ENCODE measurements at regions not wholly inside any gene's neighbourhood (a gene's known extent, or its start where the extent isn't known, plus 50 kb on each side); places are given as distances from the start of the nearest gene placed in this dataset.

DNA sequence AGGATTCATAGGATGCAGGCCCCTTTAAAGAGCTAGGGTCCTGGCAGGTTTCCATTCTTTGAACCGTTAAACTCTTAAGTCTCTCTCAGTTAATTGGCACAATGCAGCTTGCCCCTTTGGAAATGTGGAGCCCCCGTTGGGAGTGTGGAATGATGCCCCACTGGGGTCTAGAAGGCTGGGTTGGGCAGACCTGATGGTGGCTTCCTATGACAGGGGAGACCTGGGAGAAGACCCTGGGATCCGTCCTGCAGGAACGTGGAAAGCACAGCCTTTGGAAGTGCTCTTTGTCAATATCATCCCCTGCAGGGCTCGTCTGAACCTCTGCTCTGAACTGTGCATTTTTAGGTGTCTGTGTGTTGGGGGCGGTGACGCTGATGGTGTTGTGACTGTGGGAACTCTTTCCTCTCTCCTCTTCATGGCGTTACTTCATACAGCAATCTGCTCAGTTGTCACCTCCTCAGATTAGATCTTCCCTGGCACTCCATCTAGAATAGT, 190.6 kb downstream of the MYCN start:
- no peaks in the 10 kb centered on the region for H3F3A ChIP-seq (replicated peaks; ENCODE audit: insufficient read depth)
- H2AFZ ChIP-seq (ENCODE audit: low read depth): no peak overlapping the region
- no peaks in the 10 kb centered on the region for H3K36me3 ChIP-seq (replicated peaks in 1 of 2; ENCODE audit: control insufficient read depth in 1 of 2, insufficient read depth in 2 of 2, low read length in 1 of 2)
- no peak overlapping the region for H3K4me3 ChIP-seq (ENCODE audit: low read depth in 2 of 2, low read length in 1 of 2)
- ChIA-PET POLR2A (no interaction called here), CTCF (no interaction called here)
- no peaks in the 10 kb centered on the region for H3K27me3 ChIP-seq (ENCODE audit: insufficient read depth)
- no peaks in the 10 kb centered on the region for H4K20me1 ChIP-seq (ENCODE audit: insufficient read depth)
- no peak overlapping the region for H3K27ac ChIP-seq (ENCODE audit: low read depth in 2 of 2, low read length in 1 of 2)
- WGBS (ENCODE audit: low lambda C conversion rate): 49% methylated on average over 4 of the region's 8 CpGs
- H3K9me2 ChIP-seq: no peaks in the 10 kb centered on the region
- peaks cover 0 to 3% of the 10 kb centered on the region in 2 experiments; a peak in 1 of 4 replicates for H3K4me1 ChIP-seq (ENCODE audit: control insufficient read depth in 1 of 2, insufficient read depth in 2 of 2, low read depth in 1 of 2, low read length in 1 of 2)
- H3K79me2 ChIP-seq (ENCODE audit: insufficient read depth): no peaks in the 10 kb centered on the region
- H3K9me3 ChIP-seq: no peaks in the 10 kb centered on the region
- H3K4me2 ChIP-seq: no peak overlapping the region
- DNase-seq: no peak
- TF ChIP-seq EP300 (IDR thresholded peaks at IDR 0.05; ENCODE audit: borderline replicate concordance in 1 of 2, low read depth in 1 of 2, low read length in 1 of 2) (no peak), POLR2AphosphoS5 (IDR thresholded peaks at IDR 0.05; ENCODE audit: low read depth, low read length) (no peak), MEF2A (IDR thresholded peaks at IDR 0.05; ENCODE audit: borderline replicate concordance, low read depth) (no peak), RXRA (IDR thresholded peaks at IDR 0.05; ENCODE audit: borderline replicate concordance, low read depth) (no peak), ELF1 (IDR thresholded peaks at IDR 0.05) (no peak), JUND (IDR thresholded peaks at IDR 0.05) (no peak), SIN3A (IDR thresholded peaks at IDR 0.05; ENCODE audit: borderline replicate concordance, low read depth, low read length) (no peak), RFX5 (IDR thresholded peaks at IDR 0.05; ENCODE audit: low read length) (no peak), FOXM1 (IDR thresholded peaks at IDR 0.05; ENCODE audit: low read depth) (no peak), TEAD4 (IDR thresholded peaks at IDR 0.05; ENCODE audit: borderline replicate concordance, insufficient read depth) (no peak)
- TF ChIP-seq, protein P1, sequence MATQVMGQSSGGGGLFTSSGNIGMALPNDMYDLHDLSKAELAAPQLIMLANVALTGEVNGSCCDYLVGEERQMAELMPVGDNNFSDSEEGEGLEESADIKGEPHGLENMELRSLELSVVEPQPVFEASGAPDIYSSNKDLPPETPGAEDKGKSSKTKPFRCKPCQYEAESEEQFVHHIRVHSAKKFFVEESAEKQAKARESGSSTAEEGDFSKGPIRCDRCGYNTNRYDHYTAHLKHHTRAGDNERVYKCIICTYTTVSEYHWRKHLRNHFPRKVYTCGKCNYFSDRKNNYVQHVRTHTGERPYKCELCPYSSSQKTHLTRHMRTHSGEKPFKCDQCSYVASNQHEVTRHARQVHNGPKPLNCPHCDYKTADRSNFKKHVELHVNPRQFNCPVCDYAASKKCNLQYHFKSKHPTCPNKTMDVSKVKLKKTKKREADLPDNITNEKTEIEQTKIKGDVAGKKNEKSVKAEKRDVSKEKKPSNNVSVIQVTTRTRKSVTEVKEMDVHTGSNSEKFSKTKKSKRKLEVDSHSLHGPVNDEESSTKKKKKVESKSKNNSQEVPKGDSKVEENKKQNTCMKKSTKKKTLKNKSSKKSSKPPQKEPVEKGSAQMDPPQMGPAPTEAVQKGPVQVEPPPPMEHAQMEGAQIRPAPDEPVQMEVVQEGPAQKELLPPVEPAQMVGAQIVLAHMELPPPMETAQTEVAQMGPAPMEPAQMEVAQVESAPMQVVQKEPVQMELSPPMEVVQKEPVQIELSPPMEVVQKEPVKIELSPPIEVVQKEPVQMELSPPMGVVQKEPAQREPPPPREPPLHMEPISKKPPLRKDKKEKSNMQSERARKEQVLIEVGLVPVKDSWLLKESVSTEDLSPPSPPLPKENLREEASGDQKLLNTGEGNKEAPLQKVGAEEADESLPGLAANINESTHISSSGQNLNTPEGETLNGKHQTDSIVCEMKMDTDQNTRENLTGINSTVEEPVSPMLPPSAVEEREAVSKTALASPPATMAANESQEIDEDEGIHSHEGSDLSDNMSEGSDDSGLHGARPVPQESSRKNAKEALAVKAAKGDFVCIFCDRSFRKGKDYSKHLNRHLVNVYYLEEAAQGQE (IDR thresholded peaks at IDR 0.05; ENCODE audit: low read depth, low read length): no peak
- H3K9ac ChIP-seq: no peak overlapping the region

DNA sequence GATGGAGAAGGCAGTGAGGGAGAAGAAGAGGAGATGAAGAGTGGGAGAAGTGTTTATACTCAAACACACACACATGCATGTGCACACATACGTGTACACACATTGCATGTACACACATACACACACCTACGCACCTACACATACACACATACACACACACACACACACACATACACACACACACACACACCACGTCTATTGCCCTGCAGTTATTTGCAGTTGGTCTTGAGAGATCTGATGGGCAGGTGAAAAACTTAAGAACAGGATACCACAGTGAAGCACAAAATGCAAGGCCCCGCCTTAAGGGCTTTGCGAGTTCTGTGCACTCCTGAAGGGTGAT, 190.2 kb downstream of the MYCN start:
- H4K20me1 ChIP-seq (ENCODE audit: insufficient read depth): no peaks in the 10 kb centered on the region
- H3K27ac ChIP-seq (ENCODE audit: low read depth in 2 of 2, low read length in 1 of 2): no peak overlapping the region
- DNase-seq: no peak
- H3K9ac ChIP-seq: no peak overlapping the region
- H2AFZ ChIP-seq (ENCODE audit: low read depth): no peak overlapping the region
- no peaks in the 10 kb centered on the region for H3K27me3 ChIP-seq (ENCODE audit: insufficient read depth)
- H3K9me2 ChIP-seq: no peaks in the 10 kb centered on the region
- H3K4me2 ChIP-seq: no peak overlapping the region
- H3K36me3 ChIP-seq (replicated peaks in 1 of 2; ENCODE audit: control insufficient read depth in 1 of 2, insufficient read depth in 2 of 2, low read length in 1 of 2): no peaks in the 10 kb centered on the region
- CTCF ChIA-PET: no interaction called here
- POLR2A ChIA-PET: no interaction called here
- WGBS (ENCODE audit: low lambda C conversion rate): 46% methylated on average over 4 of the region's 5 CpGs
- H3F3A ChIP-seq (replicated peaks; ENCODE audit: insufficient read depth): no peaks in the 10 kb centered on the region
- H3K4me3 ChIP-seq (ENCODE audit: low read depth in 2 of 2, low read length in 1 of 2): no peak overlapping the region
- no peaks in the 10 kb centered on the region for H3K79me2 ChIP-seq (ENCODE audit: insufficient read depth)
- H3K9me3 ChIP-seq: no peaks in the 10 kb centered on the region
- peaks cover 0 to 5% of the 10 kb centered on the region in 2 experiments; a peak in 1 of 4 replicates for H3K4me1 ChIP-seq (ENCODE audit: control insufficient read depth in 1 of 2, insufficient read depth in 2 of 2, low read depth in 1 of 2, low read length in 1 of 2)
- TF ChIP-seq RXRA (IDR thresholded peaks at IDR 0.05; ENCODE audit: borderline replicate concordance, low read depth) (no peak), ELF1 (IDR thresholded peaks at IDR 0.05) (no peak), EZH2phosphoT487 (IDR thresholded peaks at IDR 0.05; ENCODE audit: borderline replicate concordance, low read depth) (no peak), CHD2 (IDR thresholded peaks at IDR 0.05; ENCODE audit: low read length, partially characterized antibody) (no peak), GABPA (IDR thresholded peaks at IDR 0.05; ENCODE audit: low read depth) (no peak), JUND (IDR thresholded peaks at IDR 0.05) (no peak), FOXM1 (IDR thresholded peaks at IDR 0.05; ENCODE audit: low read depth) (no peak), YY1 (IDR thresholded peaks at IDR 0.05; ENCODE audit: low read depth) (no peak), NFIC (IDR thresholded peaks at IDR 0.05; ENCODE audit: borderline replicate concordance) (no peak), TAF1 (IDR thresholded peaks at IDR 0.05; ENCODE audit: borderline replicate concordance, low read depth, low read length) (no peak), MXI1 (IDR thresholded peaks at IDR 0.05; ENCODE audit: low read depth, low read length) (no peak)
- TF ChIP-seq, protein P2, sequence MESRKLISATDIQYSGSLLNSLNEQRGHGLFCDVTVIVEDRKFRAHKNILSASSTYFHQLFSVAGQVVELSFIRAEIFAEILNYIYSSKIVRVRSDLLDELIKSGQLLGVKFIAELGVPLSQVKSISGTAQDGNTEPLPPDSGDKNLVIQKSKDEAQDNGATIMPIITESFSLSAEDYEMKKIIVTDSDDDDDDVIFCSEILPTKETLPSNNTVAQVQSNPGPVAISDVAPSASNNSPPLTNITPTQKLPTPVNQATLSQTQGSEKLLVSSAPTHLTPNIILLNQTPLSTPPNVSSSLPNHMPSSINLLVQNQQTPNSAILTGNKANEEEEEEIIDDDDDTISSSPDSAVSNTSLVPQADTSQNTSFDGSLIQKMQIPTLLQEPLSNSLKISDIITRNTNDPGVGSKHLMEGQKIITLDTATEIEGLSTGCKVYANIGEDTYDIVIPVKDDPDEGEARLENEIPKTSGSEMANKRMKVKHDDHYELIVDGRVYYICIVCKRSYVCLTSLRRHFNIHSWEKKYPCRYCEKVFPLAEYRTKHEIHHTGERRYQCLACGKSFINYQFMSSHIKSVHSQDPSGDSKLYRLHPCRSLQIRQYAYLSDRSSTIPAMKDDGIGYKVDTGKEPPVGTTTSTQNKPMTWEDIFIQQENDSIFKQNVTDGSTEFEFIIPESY (IDR thresholded peaks at IDR 0.05; ENCODE audit: borderline replicate concordance, low read depth): no peak
- TF ChIP-seq, protein P3, sequence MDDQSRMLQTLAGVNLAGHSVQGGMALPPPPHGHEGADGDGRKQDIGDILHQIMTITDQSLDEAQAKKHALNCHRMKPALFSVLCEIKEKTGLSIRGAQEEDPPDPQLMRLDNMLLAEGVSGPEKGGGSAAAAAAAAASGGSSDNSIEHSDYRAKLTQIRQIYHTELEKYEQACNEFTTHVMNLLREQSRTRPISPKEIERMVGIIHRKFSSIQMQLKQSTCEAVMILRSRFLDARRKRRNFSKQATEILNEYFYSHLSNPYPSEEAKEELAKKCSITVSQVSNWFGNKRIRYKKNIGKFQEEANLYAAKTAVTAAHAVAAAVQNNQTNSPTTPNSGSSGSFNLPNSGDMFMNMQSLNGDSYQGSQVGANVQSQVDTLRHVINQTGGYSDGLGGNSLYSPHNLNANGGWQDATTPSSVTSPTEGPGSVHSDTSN (IDR thresholded peaks at IDR 0.05): no peak
- TF ChIP-seq, protein P4, sequence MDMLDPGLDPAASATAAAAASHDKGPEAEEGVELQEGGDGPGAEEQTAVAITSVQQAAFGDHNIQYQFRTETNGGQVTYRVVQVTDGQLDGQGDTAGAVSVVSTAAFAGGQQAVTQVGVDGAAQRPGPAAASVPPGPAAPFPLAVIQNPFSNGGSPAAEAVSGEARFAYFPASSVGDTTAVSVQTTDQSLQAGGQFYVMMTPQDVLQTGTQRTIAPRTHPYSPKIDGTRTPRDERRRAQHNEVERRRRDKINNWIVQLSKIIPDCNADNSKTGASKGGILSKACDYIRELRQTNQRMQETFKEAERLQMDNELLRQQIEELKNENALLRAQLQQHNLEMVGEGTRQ (IDR thresholded peaks at IDR 0.05; ENCODE audit: borderline replicate concordance, low read depth, low read length): no peak
